Common myeloid progenitor, CD34-positive (primary cell): ENCODE measurements at regions not wholly inside any gene's neighbourhood (a gene's known extent, or its start where the extent isn't known, plus 50 kb on each side); places are given as distances from the start of the nearest gene placed in this dataset.

Experiments used
- CTCF ChIA-PET: fragments of 350-600 bp; sonication (Branson Sonifier 250); formaldehyde crosslinking; loops from one replicate; lab custom pipeline; 2021; ENCODE audit warnings: antibody characterized with exemption; lab: Charles Lee
- POLR2A ChIA-PET: fragments of 350-600 bp; sonication (Branson Sonifier 250); formaldehyde crosslinking; loops from one replicate; lab custom pipeline; 2021; ENCODE audit warnings: antibody characterized with exemption; lab: Charles Lee
- DNase-seq, 3 donors: peaks; one replicate each; pipeline versions ENCODE4 v3.0.0 to v3.0.0-alpha.2; 2013
- H3K27ac ChIP-seq, 2 experiments: 1 replicate in 1 of 2; 2 replicates in 1 of 2; pipeline ENCODE4 v1.7.0; 2013; ENCODE audit warnings: inconsistent platforms in 2 of 2, low read length in 2 of 2, mild to moderate bottlenecking in 2 of 2, low read depth in 1 of 2, moderate library complexity in 1 of 2; ENCODE audit not compliant: severe bottlenecking in 2 of 2, insufficient read depth in 1 of 2, poor library complexity in 1 of 2
- H3K27me3 ChIP-seq, 5 experiments: replicated peaks in 2 of 5; 1 replicate in 3 of 5; 2 replicates in 2 of 5; pipeline versions ENCODE4 v1.6.1 to v1.7.0; 2013; ENCODE audit warnings: low read length in 4 of 5, mild to moderate bottlenecking in 2 of 5, moderate library complexity in 2 of 5, inconsistent platforms in 1 of 5; ENCODE audit not compliant: insufficient read depth in 5 of 5, control insufficient read depth in 4 of 5
- H3K36me3 ChIP-seq, 4 experiments: 1 replicate in 2 of 4; 2 replicates in 2 of 4; pipeline versions ENCODE4 v1.6.1 to v1.7.0; 2013; ENCODE audit warnings: low read length in 3 of 4, control low read depth in 1 of 4, mild to moderate bottlenecking in 1 of 4; ENCODE audit not compliant: control insufficient read depth in 4 of 4, insufficient read depth in 4 of 4
- H3K4me1 ChIP-seq, 4 experiments: 1 replicate in 3 of 4; 2 replicates in 1 of 4; pipeline versions ENCODE4 v1.6.1 to v1.7.1; 2013; ENCODE audit warnings: low read length in 3 of 4, mild to moderate bottlenecking in 3 of 4, control low read depth in 1 of 4, inconsistent platforms in 1 of 4, moderate library complexity in 1 of 4; ENCODE audit not compliant: control insufficient read depth in 4 of 4, insufficient read depth in 4 of 4; ENCODE audit errors: control extremely low read depth in 1 of 4
- H3K4me3 ChIP-seq, 7 experiments: 1 replicate in 4 of 7; 2 replicates in 3 of 7; pipeline versions ENCODE4 v1.5.1 to v1.7.0; 2013; ENCODE audit warnings: mild to moderate bottlenecking in 7 of 7, low read length in 6 of 7, moderate library complexity in 6 of 7, inconsistent platforms in 2 of 7, low read depth in 2 of 7, control low read depth in 1 of 7; ENCODE audit not compliant: insufficient read depth in 4 of 7, control insufficient read depth in 1 of 7; ENCODE audit errors: extremely low read depth in 1 of 7
- H3K9me3 ChIP-seq, 5 experiments: 1 replicate in 4 of 5; 2 replicates in 1 of 5; pipeline versions ENCODE4 v1.6.1 to v1.7.1; 2013; ENCODE audit warnings: low read length in 4 of 5, mild to moderate bottlenecking in 2 of 5, inconsistent platforms in 1 of 5, low read depth in 1 of 5, moderate library complexity in 1 of 5; ENCODE audit not compliant: control insufficient read depth in 4 of 5, insufficient read depth in 2 of 5; ENCODE audit errors: control extremely low read depth in 1 of 5
- WGBS: methylation state at CpG from one replicate; pipeline ENCODE4 v1.1.5; 2013; ENCODE audit not compliant: insufficient coverage; 5-methylcytosine and 5-hydroxymethylcytosine counted together

DNA sequence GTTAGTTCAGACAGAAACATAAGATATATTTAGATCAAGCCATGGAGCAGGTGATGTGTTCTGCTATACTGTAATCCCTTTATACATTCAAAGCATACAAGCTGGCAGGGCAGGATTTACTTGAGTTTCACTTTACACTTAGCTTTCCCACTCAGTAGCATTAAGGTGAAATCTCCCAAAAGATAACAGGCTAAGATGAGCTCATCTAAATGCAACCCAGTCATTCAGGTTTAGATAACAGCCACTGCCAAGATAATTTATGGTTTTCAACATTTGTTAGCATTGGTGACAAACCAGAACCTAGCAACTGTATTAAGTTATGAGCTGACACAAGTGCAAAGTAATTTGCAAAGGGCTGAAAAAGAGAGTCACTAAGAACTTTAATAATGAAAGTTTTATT lies 925.1 kb upstream of the ATXN7L3B start:
- Histone ChIP-seq H3K4me1 (no peaks in the 10 kb centered on the region), H3K27ac (no peak overlapping the region), H3K27me3 (no peaks in the 10 kb centered on the region), H3K4me3 (no peak overlapping the region), H3K36me3 (no peaks in the 10 kb centered on the region), H3K9me3 (no peaks in the 10 kb centered on the region)
- DNase-seq = no peak
- CTCF ChIA-PET = no interaction called here
- POLR2A ChIA-PET = no interaction called here

DNA sequence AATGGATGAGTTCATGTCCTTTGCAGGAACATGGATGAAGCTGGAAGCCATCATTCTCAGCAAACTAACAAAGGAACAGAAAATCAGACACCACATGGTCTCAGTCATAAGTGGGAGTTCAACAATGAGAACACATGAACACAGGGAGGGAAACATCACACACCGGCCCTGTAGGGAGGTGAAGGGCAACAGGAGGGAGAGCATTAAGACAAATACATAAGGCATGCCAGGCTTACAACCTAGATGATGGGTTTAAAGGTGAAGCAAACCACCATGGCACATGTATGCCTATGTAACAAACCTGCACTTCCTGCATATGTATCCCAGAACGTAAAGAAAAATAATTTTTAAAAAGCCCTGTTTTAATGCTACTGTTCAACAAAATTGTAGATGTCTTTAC lies 914.2 kb upstream of the ATXN7L3B start:
- no peak overlapping the region for H3K4me3 ChIP-seq
- no peak overlapping the region for H3K27ac ChIP-seq
- no peaks in the 10 kb centered on the region for H3K4me1 ChIP-seq
- CTCF ChIA-PET = no interaction called here
- H3K27me3 ChIP-seq = no peaks in the 10 kb centered on the region
- DNase-seq = no peak
- H3K9me3 ChIP-seq = no peaks in the 10 kb centered on the region
- 100% methylated on average over 1 of the region's 2 CpGs for WGBS
- no peaks in the 10 kb centered on the region for H3K36me3 ChIP-seq
- POLR2A ChIA-PET = no interaction called here

DNA sequence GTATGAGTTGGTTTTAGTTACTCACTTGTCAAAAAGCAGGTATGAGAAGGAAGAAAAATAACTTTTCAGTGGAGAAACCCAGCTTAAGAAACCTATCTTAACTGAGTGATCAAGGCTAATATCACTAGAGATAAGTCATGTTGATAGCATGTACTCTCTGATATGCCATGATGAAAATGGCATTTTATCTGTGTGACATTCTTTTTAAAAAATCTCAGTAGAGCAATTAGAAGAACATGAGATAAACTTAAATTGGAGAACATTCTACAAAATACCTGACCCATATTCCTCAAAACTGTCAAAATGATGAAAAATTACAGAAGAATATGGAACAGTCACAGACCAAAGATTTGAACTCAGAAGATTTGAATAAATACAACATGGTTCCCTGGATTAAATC lies 912.4 kb upstream of the ATXN7L3B start:
- H3K4me1 ChIP-seq = no peaks in the 10 kb centered on the region
- ChIA-PET CTCF (no interaction called here), POLR2A (no interaction called here)
- H3K4me3 ChIP-seq = no peak overlapping the region
- no peaks in the 10 kb centered on the region for H3K36me3 ChIP-seq
- no peaks in the 10 kb centered on the region for H3K9me3 ChIP-seq
- no peaks in the 10 kb centered on the region for H3K27me3 ChIP-seq
- DNase-seq = no peak
- no peak overlapping the region for H3K27ac ChIP-seq

DNA sequence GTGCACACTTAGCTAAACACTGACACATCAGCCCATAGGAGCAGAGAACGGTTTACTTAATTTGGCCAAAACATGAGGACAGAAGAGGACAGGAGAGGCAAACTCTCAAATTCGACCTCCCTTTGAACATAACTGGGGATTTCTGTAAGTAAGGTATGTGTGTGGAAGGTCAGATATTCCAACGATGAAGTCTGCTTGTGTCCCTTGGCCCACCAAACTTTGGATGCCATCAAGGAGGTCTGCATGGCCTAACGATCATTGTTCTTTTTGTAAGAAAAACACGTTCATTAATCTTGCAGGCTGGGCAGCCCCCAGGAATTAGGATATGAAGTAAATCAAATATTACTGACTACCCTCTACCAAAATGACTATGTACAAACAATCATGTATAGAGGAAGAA lies 908.5 kb upstream of the ATXN7L3B start:
- Histone ChIP-seq H3K27me3 (no peaks in the 10 kb centered on the region), H3K36me3 (no peaks in the 10 kb centered on the region), H3K27ac (no peak overlapping the region), H3K4me1 (no peaks in the 10 kb centered on the region), H3K9me3 (no peaks in the 10 kb centered on the region), H3K4me3 (no peak overlapping the region)
- WGBS = 100% methylated on average over 2 of the region's 5 CpGs
- DNase-seq = no peak
- ChIA-PET CTCF (no interaction called here), POLR2A (no interaction called here)

DNA sequence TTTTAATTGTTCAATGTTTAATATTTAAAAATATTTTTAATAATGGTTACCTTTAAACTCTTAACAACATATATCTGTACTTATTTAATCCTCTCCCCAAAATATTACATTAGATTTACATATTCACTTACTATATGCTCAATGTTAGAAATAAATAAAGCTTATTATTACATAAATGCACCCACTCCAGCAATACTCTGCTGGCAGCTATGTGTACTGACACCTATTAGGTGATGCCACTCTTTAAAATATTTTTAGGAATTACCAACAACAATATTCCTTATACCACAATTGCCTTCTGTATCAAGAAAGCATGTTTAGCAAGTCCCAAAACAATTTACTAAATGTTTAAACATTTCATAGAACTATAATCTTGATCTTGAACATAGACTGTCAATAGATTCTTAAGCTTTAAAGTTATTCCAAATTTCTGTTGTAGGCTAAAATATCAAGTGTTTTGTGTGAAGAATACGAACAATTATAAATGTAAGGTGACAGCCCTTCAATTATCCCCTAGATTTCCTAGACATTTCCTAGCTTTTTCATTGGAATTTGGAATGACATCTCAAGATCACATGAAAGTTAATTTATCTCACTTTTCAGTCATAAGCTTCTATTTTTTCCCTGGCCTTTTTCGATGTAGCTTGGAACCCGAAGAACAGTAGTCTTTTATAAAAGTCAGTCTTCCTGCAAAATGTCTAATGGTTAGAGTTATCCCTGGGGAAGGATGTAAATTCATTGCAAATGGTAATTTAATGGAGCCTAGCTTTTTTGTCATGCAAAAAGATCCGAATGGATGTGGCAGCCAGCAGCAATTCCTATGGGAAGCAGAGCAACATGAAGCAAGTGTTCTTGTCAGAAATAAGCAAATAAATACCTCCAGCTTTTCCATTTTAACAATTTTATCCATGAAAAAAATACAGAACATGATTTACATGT lies 907.5 kb upstream of the ATXN7L3B start:
- Histone ChIP-seq H3K27ac (no peak overlapping the region), H3K4me3 (no peak overlapping the region), H3K27me3 (no peaks in the 10 kb centered on the region), H3K9me3 (no peaks in the 10 kb centered on the region), H3K4me1 (no peaks in the 10 kb centered on the region), H3K36me3 (no peaks in the 10 kb centered on the region)
- ChIA-PET POLR2A (no interaction called here), CTCF (no interaction called here)
- no peak for DNase-seq
- no CpG with 5 or more reads among the region's 4 CpGs for WGBS

DNA sequence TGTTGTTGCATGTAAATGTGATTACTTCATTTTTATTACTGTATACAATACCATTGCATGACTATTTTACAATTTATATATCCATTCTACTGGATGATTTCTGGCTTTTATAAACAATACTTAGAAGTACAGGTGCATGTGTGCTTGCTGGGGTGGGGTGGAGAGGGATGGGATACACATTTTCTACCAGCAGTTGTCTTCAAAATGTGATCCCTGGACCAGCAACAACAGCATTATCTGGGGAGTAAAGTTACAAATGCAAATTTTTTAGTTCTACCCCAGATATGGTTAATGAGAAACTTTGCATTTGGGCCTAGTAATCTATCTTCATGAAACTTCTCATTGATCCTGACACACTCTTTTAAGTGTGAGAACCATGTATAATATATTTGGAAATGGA lies 905.4 kb upstream of the ATXN7L3B start:
- no peaks in the 10 kb centered on the region for H3K4me1 ChIP-seq
- no peak overlapping the region for H3K4me3 ChIP-seq
- H3K27me3 ChIP-seq = no peaks in the 10 kb centered on the region
- H3K36me3 ChIP-seq = no peaks in the 10 kb centered on the region
- no peak for DNase-seq
- no peaks in the 10 kb centered on the region for H3K9me3 ChIP-seq
- H3K27ac ChIP-seq = no peak overlapping the region
- ChIA-PET CTCF (no interaction called here), POLR2A (no interaction called here)

DNA sequence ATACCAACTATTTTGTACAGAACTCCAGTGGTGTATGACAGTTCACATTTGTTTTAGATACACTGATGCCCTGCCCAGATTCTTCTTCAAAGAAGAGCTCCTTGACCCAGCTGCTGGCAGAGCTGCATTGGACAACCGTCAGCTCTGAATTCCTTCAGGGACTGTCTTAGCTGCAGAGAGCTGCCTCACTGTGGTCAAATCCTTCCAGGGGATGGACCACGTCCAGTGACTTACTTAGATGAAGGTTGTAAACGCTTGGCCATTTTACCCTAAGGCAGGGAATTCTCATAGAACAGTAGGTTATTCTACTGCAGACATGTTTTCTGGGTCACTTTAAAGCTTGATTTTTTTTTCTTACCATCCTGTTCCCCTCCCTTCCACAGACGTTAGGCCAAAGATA lies 905.0 kb upstream of the ATXN7L3B start:
- Histone ChIP-seq H3K4me3 (no peak overlapping the region), H3K27me3 (no peaks in the 10 kb centered on the region), H3K27ac (no peak overlapping the region), H3K9me3 (no peaks in the 10 kb centered on the region), H3K4me1 (no peaks in the 10 kb centered on the region), H3K36me3 (no peaks in the 10 kb centered on the region)
- WGBS = 96% methylated on average over 4 of the region's 4 CpGs
- DNase-seq = no peak
- POLR2A ChIA-PET = no interaction called here
- CTCF ChIA-PET = no interaction called here
